Brain microvascular endothelial cell (primary cell): ENCODE measurements at regions not wholly inside any gene's neighbourhood (a gene's known extent, or its start where the extent isn't known, plus 50 kb on each side); places are given as distances from the start of the nearest gene placed in this dataset.

Experiments used
- DNase-seq: peaks from one replicate; pipeline ENCODE4 v3.0.0-alpha.2; 2020
- H3K27ac ChIP-seq: fragments of 250-450 bp; sonication (Bioruptor Pico); 2 replicates; pipeline ENCODE4 v1.5.1; 2020; ENCODE audit warnings: mild to moderate bottlenecking, moderate library complexity
- H3K27me3 ChIP-seq: fragments of 250-450 bp; sonication (Bioruptor Pico); replicated peaks from 2 replicates; pipeline ENCODE4 v1.5.1; 2020; ENCODE audit warnings: mild to moderate bottlenecking
- H3K36me3 ChIP-seq: fragments of 250-450 bp; sonication (Bioruptor Pico); replicated peaks from 2 replicates; pipeline ENCODE4 v1.5.1; 2020; ENCODE audit warnings: mild to moderate bottlenecking
- H3K4me3 ChIP-seq: 2 replicates; pipeline ENCODE4 v1.5.1; 2011; ENCODE audit warnings: low read depth, mild to moderate bottlenecking, control low read depth, low read length, moderate library complexity
- CTCF ChIP-seq: IDR thresholded peaks from 2 replicates; pipeline ENCODE4 v1.5.1; 2011; ENCODE audit warnings: low read depth, mild to moderate bottlenecking, moderate library complexity, low read length, control low read depth, inconsistent platforms; ENCODE audit errors: missing control alignments
- in situ Hi-C: cut with HindIII; loops from 2 replicates; pipeline ENCODE4 v1.10.0; 2017; ENCODE audit warnings: low sequenced_read_pairs, low pct_ligation_motif_present

- DNase-seq: no peak
- H3K36me3 ChIP-seq: no peaks in the 10 kb centered on the region
- H3K27me3 ChIP-seq: no peaks in the 10 kb centered on the region
- no peak overlapping the region for H3K27ac ChIP-seq
- in situ Hi-C loops: no loop called here
- no peak for TF ChIP-seq CTCF
- no peak overlapping the region for H3K4me3 ChIP-seq
These were observed 97.2 kb downstream of the TRIM36 start for GRCh38 chr5:115072266-115073064.

- no peaks in the 10 kb centered on the region for H3K27me3 ChIP-seq
- TF ChIP-seq CTCF: no peak
- no peak overlapping the region for H3K27ac ChIP-seq
- no peak overlapping the region for H3K4me3 ChIP-seq
- DNase-seq: no peak
- no peaks in the 10 kb centered on the region for H3K36me3 ChIP-seq
- in situ Hi-C loops: no loop called here
These were observed 99.0 kb downstream of the TRIM36 start for GRCh38 chr5:115070737-115071136.

- H3K4me3 ChIP-seq: no peak overlapping the region
- peak; percentile 85 for TF ChIP-seq CTCF
- H3K27me3 ChIP-seq: no peaks in the 10 kb centered on the region
- in situ Hi-C loops: no loop called here
- DNase-seq: peak; percentile 50
- no peak overlapping the region for H3K27ac ChIP-seq
- H3K36me3 ChIP-seq: no peaks in the 10 kb centered on the region
These were observed 100.4 kb downstream of the TRIM36 start for GRCh38 chr5:115069087-115069968.

- TF ChIP-seq CTCF: no peak
- H3K4me3 ChIP-seq: no peak overlapping the region
- no peaks in the 10 kb centered on the region for H3K27me3 ChIP-seq
- no peak overlapping the region for H3K27ac ChIP-seq
- H3K36me3 ChIP-seq: no peaks in the 10 kb centered on the region
- peak; percentile 58 for DNase-seq
- in situ Hi-C loops: no loop called here
These were observed 101.2 kb downstream of the TRIM36 start for GRCh38 chr5:115068239-115069086.

GRCh38 chr5:115064380-115064779 is 105.3 kb downstream of the TRIM36 start:
- DNase-seq: no peak
- in situ Hi-C loops: no loop called here
- H3K4me3 ChIP-seq: no peak overlapping the region
- no peaks in the 10 kb centered on the region for H3K36me3 ChIP-seq
- no peak overlapping the region for H3K27ac ChIP-seq
- no peak for TF ChIP-seq CTCF
- no peaks in the 10 kb centered on the region for H3K27me3 ChIP-seq
